Mucosa of descending colon (tissue), 3 donors: ENCODE measurements at regions not wholly inside any gene's neighbourhood (a gene's known extent, or its start where the extent isn't known, plus 50 kb on each side); places are given as distances from the start of the nearest gene placed in this dataset.

ENCODE experiments used
- ATAC-seq: fragments of 200-7000 bp; cut with Tn5 transposase; one replicate; pipeline ENCODE4 v1.9.1; 2020; ENCODE audit warnings: mild to moderate bottlenecking, moderate library complexity
- DNase-seq, 3 donors: peaks; one replicate each; pipeline ENCODE4 v3.0.0-alpha.2; 2020
- H3K36me3 ChIP-seq: fragments of 200-600 bp; one replicate; pipeline ENCODE4 v1.8.0; 2021; ENCODE audit warnings: low read depth, mild to moderate bottlenecking
- H3K4me1 ChIP-seq: fragments of 200-600 bp; one replicate; pipeline ENCODE4 v1.8.0; 2021; ENCODE audit warnings: low read depth, mild to moderate bottlenecking
- H3K4me3 ChIP-seq: fragments of 200-600 bp; one replicate; pipeline ENCODE4 v1.8.0; 2021; ENCODE audit warnings: mild to moderate bottlenecking
- H3K9me3 ChIP-seq: fragments of 200-600 bp; one replicate; pipeline ENCODE4 v1.8.0; 2021; ENCODE audit warnings: mild to moderate bottlenecking
- intact Hi-C, 2 donors: fragments of 100-400 bp; cut with DNase I in 1 of 2; cut with micrococcal nuclease in 1 of 2; formaldehyde crosslinking; loops; one replicate each; pipeline versions ENCODE4 v1.11.0 to v1.11.1; 2022; cut with DNase I, micrococcal nuclease
- TF ChIP-seq, protein P1 (sequence below): fragments of 200-600 bp; IDR thresholded peaks from one replicate; pipeline ENCODE4 v1.8.0; 2022; ENCODE audit warnings: antibody characterized with exemption, mild to moderate bottlenecking
- donor health status: DM: no; HTN: no; CAD: no; lungs with moderate emphysema.
- donor health status: DM: no; HTN: no; CAD: no.
- donor health status: DM: no; HTN: yes; CAD: no.

DNA sequence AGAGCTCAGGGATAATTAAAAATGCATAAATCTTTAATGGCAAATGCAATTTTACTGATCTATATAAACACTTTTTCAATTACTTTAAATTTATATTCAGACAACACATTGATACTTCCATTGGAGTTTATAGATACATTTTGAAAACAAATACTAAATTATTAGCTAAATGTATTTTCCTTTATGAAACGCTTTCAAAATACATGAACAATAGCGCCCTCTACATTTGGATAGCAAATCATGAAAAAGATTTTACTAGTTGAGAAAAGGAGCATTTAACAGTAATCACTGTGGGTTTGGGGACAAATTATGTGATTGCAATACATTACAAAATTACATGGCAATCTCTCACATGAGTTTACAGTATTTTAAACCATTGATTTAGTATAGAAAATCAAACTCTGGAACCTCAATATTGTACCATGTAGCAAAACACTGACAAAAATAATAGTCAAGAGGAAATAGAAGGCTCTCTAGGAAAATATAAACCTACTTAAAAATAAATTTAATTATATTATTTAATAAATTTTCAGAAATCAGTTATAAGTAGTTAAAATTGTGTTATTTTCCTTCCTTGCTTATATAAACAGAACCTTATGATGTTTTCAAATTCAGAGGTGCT is 207.9 kb downstream of the ZIC1 start:
- ATAC-seq (no peak), DNase-seq (no peak)
- H3K36me3 ChIP-seq: no peaks in the 10 kb centered on the region
- no peak overlapping the region for H3K4me3 ChIP-seq
- no peaks in the 10 kb centered on the region for H3K4me1 ChIP-seq
- TF ChIP-seq, protein P1, sequence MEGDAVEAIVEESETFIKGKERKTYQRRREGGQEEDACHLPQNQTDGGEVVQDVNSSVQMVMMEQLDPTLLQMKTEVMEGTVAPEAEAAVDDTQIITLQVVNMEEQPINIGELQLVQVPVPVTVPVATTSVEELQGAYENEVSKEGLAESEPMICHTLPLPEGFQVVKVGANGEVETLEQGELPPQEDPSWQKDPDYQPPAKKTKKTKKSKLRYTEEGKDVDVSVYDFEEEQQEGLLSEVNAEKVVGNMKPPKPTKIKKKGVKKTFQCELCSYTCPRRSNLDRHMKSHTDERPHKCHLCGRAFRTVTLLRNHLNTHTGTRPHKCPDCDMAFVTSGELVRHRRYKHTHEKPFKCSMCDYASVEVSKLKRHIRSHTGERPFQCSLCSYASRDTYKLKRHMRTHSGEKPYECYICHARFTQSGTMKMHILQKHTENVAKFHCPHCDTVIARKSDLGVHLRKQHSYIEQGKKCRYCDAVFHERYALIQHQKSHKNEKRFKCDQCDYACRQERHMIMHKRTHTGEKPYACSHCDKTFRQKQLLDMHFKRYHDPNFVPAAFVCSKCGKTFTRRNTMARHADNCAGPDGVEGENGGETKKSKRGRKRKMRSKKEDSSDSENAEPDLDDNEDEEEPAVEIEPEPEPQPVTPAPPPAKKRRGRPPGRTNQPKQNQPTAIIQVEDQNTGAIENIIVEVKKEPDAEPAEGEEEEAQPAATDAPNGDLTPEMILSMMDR: no peak
- intact Hi-C loops: no loop called here
- no peaks in the 10 kb centered on the region for H3K9me3 ChIP-seq

DNA sequence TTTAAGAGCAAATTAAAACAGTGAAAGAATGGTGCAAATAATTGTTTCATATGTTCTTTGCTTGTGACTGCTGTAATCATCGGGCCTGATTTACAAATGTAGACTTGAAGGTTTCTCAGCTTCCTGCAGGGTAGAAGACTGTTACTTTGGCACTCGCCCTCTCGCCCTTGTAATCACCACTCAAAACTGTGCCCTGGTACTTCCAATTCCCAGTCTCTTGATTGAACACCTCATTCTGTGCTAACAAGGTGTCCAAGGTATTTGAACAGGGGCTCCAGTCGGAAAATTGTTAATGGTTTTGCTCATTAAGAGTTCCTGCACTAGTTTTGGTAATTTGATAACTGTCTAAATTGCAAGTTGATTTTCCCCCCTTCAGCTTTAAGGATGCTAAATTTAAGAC is 209.5 kb downstream of the ZIC1 start:
- DNase-seq (no peak), ATAC-seq (no peak)
- no peaks in the 10 kb centered on the region for H3K9me3 ChIP-seq
- H3K36me3 ChIP-seq: no peaks in the 10 kb centered on the region
- H3K4me1 ChIP-seq: no peaks in the 10 kb centered on the region
- H3K4me3 ChIP-seq: no peak overlapping the region
- TF ChIP-seq, protein P1: no peak
- intact Hi-C loops: no loop called here

DNA sequence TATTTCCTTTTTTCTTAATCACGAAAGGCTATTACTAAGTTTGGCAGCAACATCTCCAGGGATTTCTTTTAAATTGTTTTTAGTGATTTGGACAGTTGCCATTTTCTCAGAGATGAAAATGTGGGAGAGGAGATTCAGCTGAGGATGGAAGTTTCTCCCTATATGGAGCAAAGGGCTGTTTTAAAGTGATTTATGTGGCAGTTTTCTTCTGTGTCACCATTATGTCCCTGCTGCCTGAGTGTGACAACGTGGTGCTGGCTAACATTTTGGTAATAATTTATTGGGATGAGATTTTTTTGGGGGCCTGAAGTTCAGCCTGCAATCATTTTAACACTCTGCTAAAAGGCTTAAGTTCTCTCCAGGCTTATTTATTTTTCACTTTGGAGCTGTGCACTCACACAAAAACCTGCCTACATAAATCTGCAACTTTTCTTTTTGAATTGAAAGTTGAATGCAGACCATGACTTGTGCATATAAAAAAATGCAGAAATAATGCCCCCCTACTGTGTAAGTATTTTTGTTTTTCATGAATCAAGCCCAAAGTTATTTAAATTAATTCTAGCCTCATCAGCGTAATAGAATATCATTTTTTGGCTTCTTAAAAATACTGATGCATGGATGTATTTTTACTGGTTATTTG is 210.9 kb downstream of the ZIC1 start:
- DNase-seq: no peak
- H3K36me3 ChIP-seq: no peaks in the 10 kb centered on the region
- ATAC-seq: no peak
- TF ChIP-seq, protein P1: no peak
- no peak overlapping the region for H3K4me3 ChIP-seq
- intact Hi-C loops: no loop called here
- H3K9me3 ChIP-seq: no peaks in the 10 kb centered on the region
- H3K4me1 ChIP-seq: no peaks in the 10 kb centered on the region

DNA sequence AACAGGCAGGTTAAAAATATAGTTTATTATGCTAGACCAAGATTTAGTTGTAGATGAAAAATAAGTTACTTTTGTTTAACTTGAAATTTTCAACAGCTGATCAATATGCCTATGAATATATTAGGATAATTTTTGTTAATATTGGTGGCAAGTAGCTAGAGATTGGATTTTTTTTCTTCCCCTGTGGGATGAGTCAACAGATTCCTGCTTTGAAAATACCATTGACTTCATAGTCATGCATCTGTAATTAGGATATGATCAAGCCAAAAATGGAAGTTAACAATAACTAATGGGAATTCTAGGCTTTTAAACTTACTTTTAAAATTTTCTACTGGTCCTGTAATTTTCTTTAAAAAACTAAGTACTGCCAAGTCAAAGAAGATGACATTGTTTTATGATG is 211.7 kb downstream of the ZIC1 start:
- Histone ChIP-seq H3K9me3 (no peaks in the 10 kb centered on the region), H3K4me1 (no peaks in the 10 kb centered on the region), H3K4me3 (no peak overlapping the region), H3K36me3 (no peaks in the 10 kb centered on the region)
- DNase-seq: no peak
- TF ChIP-seq, protein P1: no peak
- intact Hi-C loops: no loop called here
- ATAC-seq: no peak

DNA sequence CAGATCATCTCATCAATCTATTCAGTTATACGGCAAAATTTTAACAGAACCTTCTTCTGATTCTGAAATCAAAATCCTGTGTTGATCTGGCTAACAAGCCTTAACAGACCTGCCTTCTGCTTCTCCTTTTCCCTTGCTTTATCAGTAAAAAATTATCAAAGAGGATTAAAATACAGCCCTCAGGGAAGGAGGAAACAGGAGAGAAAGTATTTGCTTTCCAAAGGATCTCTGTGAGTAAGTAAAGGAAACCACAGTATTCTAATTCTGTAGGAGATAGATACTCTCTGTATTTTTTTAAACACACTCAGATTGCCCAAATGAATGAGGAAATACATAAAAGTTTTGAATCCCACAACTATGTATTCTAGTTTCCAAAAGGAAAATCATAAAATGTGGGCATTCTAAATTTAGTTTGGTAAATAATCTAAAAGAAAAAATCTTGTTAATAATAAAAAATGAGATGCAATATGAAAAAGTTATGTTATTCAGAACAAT is 221.8 kb downstream of the ZIC1 start:
- H3K36me3 ChIP-seq: no peaks in the 10 kb centered on the region
- no peak overlapping the region for H3K4me3 ChIP-seq
- intact Hi-C loops: no loop called here
- TF ChIP-seq, protein P1: no peak
- DNase-seq (no peak), ATAC-seq (no peak)
- H3K9me3 ChIP-seq: no peaks in the 10 kb centered on the region
- no peaks in the 10 kb centered on the region for H3K4me1 ChIP-seq
